ENCODE measurements at regions not wholly inside any gene's neighbourhood (a gene's known extent, or its start where the extent isn't known, plus 50 kb on each side); places are given as distances from the start of the nearest gene placed in this dataset.

DNA sequence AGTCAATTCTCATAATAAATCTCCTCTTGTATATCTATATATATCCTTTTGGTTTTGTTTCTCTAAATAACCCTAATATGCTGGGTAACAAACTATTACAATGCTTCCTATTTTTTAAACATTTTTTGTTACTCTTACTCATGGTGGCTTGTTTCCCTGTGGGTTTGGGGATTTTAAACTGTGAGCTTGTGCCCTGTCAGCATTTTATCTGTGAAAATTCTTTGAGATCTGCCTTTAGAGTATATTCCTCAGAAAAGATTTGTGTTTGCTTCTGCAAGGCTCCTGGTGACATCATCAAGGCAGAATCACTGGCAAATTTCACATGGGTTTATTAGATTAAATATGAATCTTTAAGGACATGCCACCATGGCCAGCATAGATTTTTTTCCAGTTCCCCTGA lies 273.6 kb downstream of the LRFN2 start:
- no peak for TF ChIP-seq EP300 (IDR thresholded peaks at IDR 0.05; ENCODE audit: borderline replicate concordance in 1 of 2, low read depth in 1 of 2, low read length in 1 of 2)
- TF ChIP-seq MEF2A (IDR thresholded peaks at IDR 0.05; ENCODE audit: borderline replicate concordance, low read depth) = no peak
- TF ChIP-seq CTCF (IDR thresholded peaks at IDR 0.05) = no peak
- TF ChIP-seq RAD21 (IDR thresholded peaks at IDR 0.05; ENCODE audit: low read length) = no peak
- no peak for TF ChIP-seq JUND (IDR thresholded peaks at IDR 0.05)
